Panc1 (cell line): ENCODE measurements at regions not wholly inside any gene's neighbourhood (a gene's known extent, or its start where the extent isn't known, plus 50 kb on each side); places are given as distances from the start of the nearest gene placed in this dataset.

ENCODE experiments used
- ATAC-seq: fragments of 200-7000 bp; cut with Tn5 transposase; 2 replicates; pipeline ENCODE4 v1.9.1; 2020; ENCODE audit warnings: mild to moderate bottlenecking, moderate library complexity
- BruUV-seq: library from RNA; stranded (reverse); fragments of 400-500 nt; replicated peaks from 2 replicates; lab custom pipeline; 2021; lab: Mats Ljungman, UMichigan
- CTCF ChIA-PET: fragments of 300-600 bp; sonication (Branson Sonifier 250); formaldehyde crosslinking; loops from one replicate; lab custom pipeline; 2022; ENCODE audit warnings: antibody characterized with exemption; lab: Charles Lee
- POLR2A ChIA-PET: fragments of 300-600 bp; sonication (Branson Sonifier 250); formaldehyde crosslinking; loops from one replicate; lab custom pipeline; 2022; ENCODE audit warnings: antibody characterized with exemption; lab: Charles Lee
- DNase-seq: peaks from one replicate; pipeline ENCODE4 v3.0.0-alpha.2; 2010; ENCODE audit warnings: low read depth, low spot score
- H3K27ac ChIP-seq: 2 replicates; pipeline ENCODE4 v1.5.1; 2011; ENCODE audit warnings: mild to moderate bottlenecking, low read length, inconsistent platforms
- H3K27me3 ChIP-seq: fragments of 200-500 bp; sonication (Bioruptor generic); 2 replicates; pipeline ENCODE4 v1.6.0; 2014; ENCODE audit warnings: low read length, inconsistent platforms; ENCODE audit not compliant: control insufficient read depth, insufficient read depth
- H3K36me3 ChIP-seq: fragments of 200-500 bp; sonication (Bioruptor generic); 2 replicates; pipeline ENCODE4 v1.5.1; 2014; ENCODE audit warnings: inconsistent platforms, mild to moderate bottlenecking, low read length, moderate library complexity; ENCODE audit not compliant: control insufficient read depth, insufficient read depth
- H3K4me1 ChIP-seq: 2 replicates; pipeline ENCODE4 v1.5.1; 2011; ENCODE audit warnings: inconsistent platforms, mild to moderate bottlenecking, low read length, moderate library complexity; ENCODE audit not compliant: control insufficient read depth, insufficient read depth
- H3K4me3 ChIP-seq, 2 experiments: 2 replicates each; pipeline ENCODE4 v1.5.1; 2011 to 2012; ENCODE audit warnings: low read depth in 2 of 2, low read length in 2 of 2, mild to moderate bottlenecking in 2 of 2, inconsistent platforms in 1 of 2, moderate library complexity in 1 of 2
- H3K9me3 ChIP-seq: fragments of 200-500 bp; sonication (Bioruptor generic); 2 replicates; pipeline ENCODE4 v1.5.1; 2014; ENCODE audit warnings: low read depth, mild to moderate bottlenecking, inconsistent platforms, low read length, moderate library complexity; ENCODE audit not compliant: control insufficient read depth, insufficient read depth
- POLR2AphosphoS5 ChIP-seq: IDR thresholded peaks from 2 replicates; pipeline ENCODE4 v1.6.1; 2012; ENCODE audit warnings: mild to moderate bottlenecking, low read depth, low read length, moderate library complexity
- SIN3A ChIP-seq: IDR thresholded peaks from 2 replicates; pipeline ENCODE4 v1.6.1; 2012; ENCODE audit warnings: low read depth, mild to moderate bottlenecking, low read length, moderate library complexity, borderline replicate concordance; ENCODE audit not compliant: insufficient read depth
- TCF7L2 ChIP-seq: IDR thresholded peaks from 2 replicates; pipeline ENCODE4 v1.6.1; 2011; ENCODE audit warnings: mild to moderate bottlenecking, low read depth, low read length, inconsistent platforms
- in situ Hi-C: cut with HindIII; loops from 2 replicates; pipeline ENCODE4 v1.10.0; 2016; ENCODE audit warnings: low sequenced_read_pairs, low pct_unique_long_range_greater_than_20kb
- intact Hi-C: fragments of 100-400 bp; cut with micrococcal nuclease; formaldehyde crosslinking; loops from one replicate; pipeline ENCODE4 v1.10.0; 2022; ENCODE audit not compliant: unreplicated experiment
- TF ChIP-seq, protein P1 (sequence below), 2 experiments: IDR thresholded peaks; 2 replicates each; pipeline ENCODE4 v1.6.1; 2011 to 2012; ENCODE audit warnings: low read depth in 2 of 2, control low read depth in 1 of 2, low read length in 1 of 2, mild to moderate bottlenecking in 1 of 2, moderate library complexity in 1 of 2; ENCODE audit not compliant: insufficient read depth in 1 of 2
- TF ChIP-seq, protein P2 (sequence below): fragments of 450-650 bp; IDR thresholded peaks from 2 replicates; pipeline ENCODE4 v1.5.1; 2017; ENCODE audit warnings: mild to moderate bottlenecking

DNA sequence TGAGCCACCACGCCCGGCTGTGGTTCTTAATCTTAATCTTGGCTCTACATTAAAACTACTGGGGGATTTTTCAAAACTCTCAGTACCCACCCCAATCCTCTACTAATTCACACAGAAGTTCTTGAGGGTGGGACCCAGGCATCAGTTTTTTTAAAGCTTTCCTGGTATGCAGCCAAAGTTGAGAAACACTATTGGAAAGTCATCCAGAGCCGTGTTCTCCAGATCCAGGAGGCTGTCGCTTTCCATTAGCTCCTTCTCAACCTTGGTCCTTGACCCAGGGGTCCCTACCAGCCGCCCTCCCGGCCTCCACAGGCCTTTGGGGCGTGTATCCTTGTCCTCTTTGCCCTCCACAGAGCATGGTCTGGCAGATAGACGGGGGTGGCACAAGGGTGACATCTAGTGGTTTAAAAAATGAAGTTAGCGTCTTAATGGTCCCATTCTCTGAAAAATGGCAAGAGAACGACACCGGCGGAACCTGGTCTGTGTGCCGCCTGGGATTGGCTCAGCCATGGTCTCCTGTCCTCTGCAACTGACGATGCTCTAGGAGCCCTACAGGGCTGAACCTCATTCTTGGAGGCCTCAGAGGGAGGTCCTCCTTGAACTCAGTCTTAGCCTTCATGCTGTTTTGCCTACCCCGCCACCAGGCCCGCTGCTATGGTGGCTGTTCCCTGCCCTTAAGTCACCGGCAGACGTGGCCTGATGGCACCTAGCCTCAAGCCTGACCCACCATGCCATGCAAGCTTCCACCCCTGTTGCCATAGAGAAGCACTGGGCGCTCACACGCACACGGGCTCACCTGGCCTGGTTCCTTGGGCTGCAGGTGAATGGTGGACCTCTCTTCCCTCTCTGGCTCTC lies 152.0 kb upstream of the SYN3 start:
- intact Hi-C loops, result loop anchor here (10.0 kb wide), 1 partner anchor 125 kb away; no protein-coding TSS in a partner anchor

GRCh38 chr22:33204408-33204807 lies 146.2 kb upstream of the SYN3 start:
- no peak for DNase-seq
- Histone ChIP-seq H3K4me1 (no peaks in the 10 kb centered on the region), H3K4me3 (no peak overlapping the region), H3K36me3 (no peaks in the 10 kb centered on the region), H3K9me3 (no peaks in the 10 kb centered on the region), H3K27ac (no peak overlapping the region), H3K27me3 (no peaks in the 10 kb centered on the region)
- POLR2A ChIA-PET, result no interaction called here
- ATAC-seq, result no peak
- no TSS peak for BruUV-seq
- CTCF ChIA-PET, result interaction anchor here (1.1 kb wide), 1 partner anchor 186 kb away, joined by 3 read pairs; no protein-coding TSS in a partner anchor
- in situ Hi-C loops (no loop called here), intact Hi-C loops (loop anchor here (10.0 kb wide), 1 partner anchor 120 kb away; no protein-coding TSS in a partner anchor)
- TF ChIP-seq POLR2AphosphoS5 (no peak), SIN3A (no peak), TCF7L2 (no peak)
- TF ChIP-seq, protein P1, sequence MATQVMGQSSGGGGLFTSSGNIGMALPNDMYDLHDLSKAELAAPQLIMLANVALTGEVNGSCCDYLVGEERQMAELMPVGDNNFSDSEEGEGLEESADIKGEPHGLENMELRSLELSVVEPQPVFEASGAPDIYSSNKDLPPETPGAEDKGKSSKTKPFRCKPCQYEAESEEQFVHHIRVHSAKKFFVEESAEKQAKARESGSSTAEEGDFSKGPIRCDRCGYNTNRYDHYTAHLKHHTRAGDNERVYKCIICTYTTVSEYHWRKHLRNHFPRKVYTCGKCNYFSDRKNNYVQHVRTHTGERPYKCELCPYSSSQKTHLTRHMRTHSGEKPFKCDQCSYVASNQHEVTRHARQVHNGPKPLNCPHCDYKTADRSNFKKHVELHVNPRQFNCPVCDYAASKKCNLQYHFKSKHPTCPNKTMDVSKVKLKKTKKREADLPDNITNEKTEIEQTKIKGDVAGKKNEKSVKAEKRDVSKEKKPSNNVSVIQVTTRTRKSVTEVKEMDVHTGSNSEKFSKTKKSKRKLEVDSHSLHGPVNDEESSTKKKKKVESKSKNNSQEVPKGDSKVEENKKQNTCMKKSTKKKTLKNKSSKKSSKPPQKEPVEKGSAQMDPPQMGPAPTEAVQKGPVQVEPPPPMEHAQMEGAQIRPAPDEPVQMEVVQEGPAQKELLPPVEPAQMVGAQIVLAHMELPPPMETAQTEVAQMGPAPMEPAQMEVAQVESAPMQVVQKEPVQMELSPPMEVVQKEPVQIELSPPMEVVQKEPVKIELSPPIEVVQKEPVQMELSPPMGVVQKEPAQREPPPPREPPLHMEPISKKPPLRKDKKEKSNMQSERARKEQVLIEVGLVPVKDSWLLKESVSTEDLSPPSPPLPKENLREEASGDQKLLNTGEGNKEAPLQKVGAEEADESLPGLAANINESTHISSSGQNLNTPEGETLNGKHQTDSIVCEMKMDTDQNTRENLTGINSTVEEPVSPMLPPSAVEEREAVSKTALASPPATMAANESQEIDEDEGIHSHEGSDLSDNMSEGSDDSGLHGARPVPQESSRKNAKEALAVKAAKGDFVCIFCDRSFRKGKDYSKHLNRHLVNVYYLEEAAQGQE (IDR thresholded peaks at IDR 0.05; ENCODE audit: insufficient read depth in 1 of 2, low read depth in 2 of 2, low read length in 1 of 2), result no peak
- TF ChIP-seq, protein P2, sequence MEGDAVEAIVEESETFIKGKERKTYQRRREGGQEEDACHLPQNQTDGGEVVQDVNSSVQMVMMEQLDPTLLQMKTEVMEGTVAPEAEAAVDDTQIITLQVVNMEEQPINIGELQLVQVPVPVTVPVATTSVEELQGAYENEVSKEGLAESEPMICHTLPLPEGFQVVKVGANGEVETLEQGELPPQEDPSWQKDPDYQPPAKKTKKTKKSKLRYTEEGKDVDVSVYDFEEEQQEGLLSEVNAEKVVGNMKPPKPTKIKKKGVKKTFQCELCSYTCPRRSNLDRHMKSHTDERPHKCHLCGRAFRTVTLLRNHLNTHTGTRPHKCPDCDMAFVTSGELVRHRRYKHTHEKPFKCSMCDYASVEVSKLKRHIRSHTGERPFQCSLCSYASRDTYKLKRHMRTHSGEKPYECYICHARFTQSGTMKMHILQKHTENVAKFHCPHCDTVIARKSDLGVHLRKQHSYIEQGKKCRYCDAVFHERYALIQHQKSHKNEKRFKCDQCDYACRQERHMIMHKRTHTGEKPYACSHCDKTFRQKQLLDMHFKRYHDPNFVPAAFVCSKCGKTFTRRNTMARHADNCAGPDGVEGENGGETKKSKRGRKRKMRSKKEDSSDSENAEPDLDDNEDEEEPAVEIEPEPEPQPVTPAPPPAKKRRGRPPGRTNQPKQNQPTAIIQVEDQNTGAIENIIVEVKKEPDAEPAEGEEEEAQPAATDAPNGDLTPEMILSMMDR, result no peak

More for the DNA sequence above, 152.0 kb upstream of the SYN3 start:
- no peaks in the 10 kb centered on the region for H3K27me3 ChIP-seq
- no peaks in the 10 kb centered on the region for H3K36me3 ChIP-seq
- POLR2A ChIA-PET, result no interaction called here
- no peak for TF ChIP-seq POLR2AphosphoS5
- TF ChIP-seq TCF7L2, result no peak
- TF ChIP-seq, protein P2, result peak; percentile 82
- TF ChIP-seq, protein P1 (IDR thresholded peaks at IDR 0.05; ENCODE audit: insufficient read depth in 1 of 2, low read depth in 2 of 2, low read length in 1 of 2), result no peak
- TF ChIP-seq SIN3A, result no peak
- H3K27ac ChIP-seq, result no peak overlapping the region
- CTCF ChIA-PET, result interaction anchor here (0.7 kb wide), 1 partner anchor 26 kb away, joined by 3 read pairs; no protein-coding TSS in a partner anchor
- H3K4me3 ChIP-seq, result no peak overlapping the region
- ATAC-seq (peak; percentile 78), DNase-seq (no peak)
- in situ Hi-C loops, result no loop called here
- no peaks in the 10 kb centered on the region for H3K9me3 ChIP-seq
- H3K4me1 ChIP-seq, result no peaks in the 10 kb centered on the region
- no TSS peak for BruUV-seq
